GM06990 (cell line): ENCODE measurements at regions not wholly inside any gene's neighbourhood (a gene's known extent, or its start where the extent isn't known, plus 50 kb on each side); places are given as distances from the start of the nearest gene placed in this dataset.
"Not testable (repeated sequence)": the region's sequence is repeated elsewhere in the genome, so short reads cannot be mapped to it uniquely, and the experiment has no call there.

ENCODE experiments used
- DNase-seq: peaks from one replicate; pipeline ENCODE4 v3.0.0-alpha.2; 2011; ENCODE audit not compliant: insufficient read length; ENCODE audit errors: extremely low read depth
- H3K27me3 ChIP-seq: replicated peaks from 2 replicates; pipeline ENCODE4 v1.6.0; 2011; ENCODE audit warnings: low read length; ENCODE audit not compliant: control insufficient read depth, insufficient read depth
- H3K36me3 ChIP-seq: 2 replicates; pipeline ENCODE4 v1.5.1; 2011; ENCODE audit warnings: low read length; ENCODE audit not compliant: control insufficient read depth, insufficient read depth
- H3K4me3 ChIP-seq: replicated peaks from 2 replicates; pipeline ENCODE4 v1.5.1; 2011; ENCODE audit warnings: low read depth, mild to moderate bottlenecking, control low read depth, low read length
- CTCF ChIP-seq: IDR thresholded peaks from 2 replicates; pipeline ENCODE4 v1.5.1; 2011; ENCODE audit warnings: low read length, control low read depth, mild to moderate bottlenecking, inconsistent platforms; ENCODE audit not compliant: insufficient read depth, poor library complexity, severe bottlenecking

GRCh38 chr7:136275794-136276193 lies 298.6 kb upstream of the MTPN start:
- no peaks in the 10 kb centered on the region for H3K27me3 ChIP-seq
- no peak for DNase-seq
- no peaks in the 10 kb centered on the region for H3K36me3 ChIP-seq
- H3K4me3 ChIP-seq: no peak overlapping the region
- TF ChIP-seq CTCF: no peak

- no peak for DNase-seq
- no peaks in the 10 kb centered on the region for H3K36me3 ChIP-seq
- H3K27me3 ChIP-seq: no peaks in the 10 kb centered on the region
- H3K4me3 ChIP-seq: no peak overlapping the region
- TF ChIP-seq CTCF: no peak
These were observed 297.6 kb upstream of the MTPN start for GRCh38 chr7:136274636-136275345.

GRCh38 chr7:136272934-136273333 lies 295.8 kb upstream of the MTPN start:
- H3K4me3 ChIP-seq: no peak overlapping the region
- H3K36me3 ChIP-seq: no peaks in the 10 kb centered on the region
- TF ChIP-seq CTCF: no peak
- no peak for DNase-seq
- H3K27me3 ChIP-seq: no peaks in the 10 kb centered on the region

GRCh38 chr7:136267822-136268221 lies 290.7 kb upstream of the MTPN start:
- no peak overlapping the region for H3K4me3 ChIP-seq
- no peak for DNase-seq
- TF ChIP-seq CTCF: no peak
- no peaks in the 10 kb centered on the region for H3K36me3 ChIP-seq
- H3K27me3 ChIP-seq: no peaks in the 10 kb centered on the region

- no peak for DNase-seq
- no peak for TF ChIP-seq CTCF
- H3K4me3 ChIP-seq: no peak overlapping the region
- H3K27me3 ChIP-seq: no peaks in the 10 kb centered on the region
- no peaks in the 10 kb centered on the region for H3K36me3 ChIP-seq
These were observed 289.3 kb upstream of the MTPN start for GRCh38 chr7:136266457-136266856.

GRCh38 chr7:136264304-136264703 lies 287.1 kb upstream of the MTPN start:
- not testable (repeated sequence) for H3K36me3 ChIP-seq, H3K27me3 ChIP-seq, DNase-seq, H3K4me3 ChIP-seq

- DNase-seq, H3K36me3 ChIP-seq, H3K27me3 ChIP-seq, H3K4me3 ChIP-seq: not testable (repeated sequence)
These were observed 286.1 kb upstream of the MTPN start for GRCh38 chr7:136263112-136263860.

GRCh38 chr7:136260591-136260990 lies 283.4 kb upstream of the MTPN start:
- not testable (repeated sequence) for DNase-seq, H3K36me3 ChIP-seq, H3K27me3 ChIP-seq, H3K4me3 ChIP-seq
